ENCODE measurements at regions not wholly inside any gene's neighbourhood (a gene's known extent, or its start where the extent isn't known, plus 50 kb on each side); places are given as distances from the start of the nearest gene placed in this dataset.

DNA sequence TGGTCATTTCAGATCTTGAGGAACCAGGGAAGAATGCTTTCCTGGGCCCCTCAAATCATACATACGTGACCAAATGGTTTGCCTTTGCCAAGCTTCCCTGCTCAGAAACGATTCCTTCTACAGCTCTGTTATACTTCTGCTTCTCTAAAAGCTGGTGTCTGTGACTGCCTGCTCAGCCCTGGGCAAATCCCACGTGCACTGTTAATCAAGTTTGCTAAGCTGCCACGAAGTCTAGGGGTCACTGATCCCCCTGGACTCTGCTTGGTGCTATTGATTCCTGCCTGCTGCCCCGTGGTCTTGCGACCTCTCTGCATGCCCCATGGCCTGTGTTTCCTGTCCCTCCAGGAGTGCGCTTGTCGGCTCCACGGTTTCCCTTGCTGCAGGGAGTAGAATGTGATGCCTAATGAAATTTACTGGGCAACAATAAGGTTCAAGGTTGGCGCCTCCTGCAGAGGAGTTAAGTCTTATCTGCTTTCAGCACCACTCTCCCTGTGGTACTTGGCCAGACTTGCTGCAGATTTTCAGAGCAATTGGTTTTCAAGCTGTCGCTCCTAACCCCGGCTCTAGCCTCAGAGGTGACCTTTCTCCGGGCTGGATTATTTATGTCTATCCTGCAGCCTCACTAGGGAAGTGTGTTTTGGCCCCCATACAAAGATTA lies 201.6 kb upstream of the FZD8 start:
- TF ChIP-seq SIN3A (IDR thresholded peaks at IDR 0.05; ENCODE audit: low read depth, low read length): no peak
- TF ChIP-seq, protein P1, sequence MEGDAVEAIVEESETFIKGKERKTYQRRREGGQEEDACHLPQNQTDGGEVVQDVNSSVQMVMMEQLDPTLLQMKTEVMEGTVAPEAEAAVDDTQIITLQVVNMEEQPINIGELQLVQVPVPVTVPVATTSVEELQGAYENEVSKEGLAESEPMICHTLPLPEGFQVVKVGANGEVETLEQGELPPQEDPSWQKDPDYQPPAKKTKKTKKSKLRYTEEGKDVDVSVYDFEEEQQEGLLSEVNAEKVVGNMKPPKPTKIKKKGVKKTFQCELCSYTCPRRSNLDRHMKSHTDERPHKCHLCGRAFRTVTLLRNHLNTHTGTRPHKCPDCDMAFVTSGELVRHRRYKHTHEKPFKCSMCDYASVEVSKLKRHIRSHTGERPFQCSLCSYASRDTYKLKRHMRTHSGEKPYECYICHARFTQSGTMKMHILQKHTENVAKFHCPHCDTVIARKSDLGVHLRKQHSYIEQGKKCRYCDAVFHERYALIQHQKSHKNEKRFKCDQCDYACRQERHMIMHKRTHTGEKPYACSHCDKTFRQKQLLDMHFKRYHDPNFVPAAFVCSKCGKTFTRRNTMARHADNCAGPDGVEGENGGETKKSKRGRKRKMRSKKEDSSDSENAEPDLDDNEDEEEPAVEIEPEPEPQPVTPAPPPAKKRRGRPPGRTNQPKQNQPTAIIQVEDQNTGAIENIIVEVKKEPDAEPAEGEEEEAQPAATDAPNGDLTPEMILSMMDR (IDR thresholded peaks at IDR 0.05 in 2 of 3, conservative IDR thresholded peaks at IDR 0.05 in 1 of 3; ENCODE audit: control insufficient read depth in 2 of 3, extremely low read depth in 1 of 3, insufficient read depth in 1 of 3, low read depth in 3 of 3, low read length in 3 of 3): no peak
- no peak for TF ChIP-seq NFIC (IDR thresholded peaks at IDR 0.05; ENCODE audit: low read depth, low read length)
- TF ChIP-seq, protein P2, sequence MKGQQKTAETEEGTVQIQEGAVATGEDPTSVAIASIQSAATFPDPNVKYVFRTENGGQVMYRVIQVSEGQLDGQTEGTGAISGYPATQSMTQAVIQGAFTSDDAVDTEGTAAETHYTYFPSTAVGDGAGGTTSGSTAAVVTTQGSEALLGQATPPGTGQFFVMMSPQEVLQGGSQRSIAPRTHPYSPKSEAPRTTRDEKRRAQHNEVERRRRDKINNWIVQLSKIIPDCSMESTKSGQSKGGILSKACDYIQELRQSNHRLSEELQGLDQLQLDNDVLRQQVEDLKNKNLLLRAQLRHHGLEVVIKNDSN (IDR thresholded peaks at IDR 0.05; ENCODE audit: borderline replicate concordance, extremely low read length, insufficient read depth, low read depth, low read length): no peak
- no peak for TF ChIP-seq EP300 (IDR thresholded peaks at IDR 0.05; ENCODE audit: borderline replicate concordance in 1 of 2, control insufficient read depth in 1 of 2, low read depth in 2 of 2, low read length in 2 of 2)
- no peak for TF ChIP-seq RAD51 (IDR thresholded peaks at IDR 0.05)
- TF ChIP-seq FOXK2 (IDR thresholded peaks at IDR 0.05): no peak
- TF ChIP-seq, protein P3, sequence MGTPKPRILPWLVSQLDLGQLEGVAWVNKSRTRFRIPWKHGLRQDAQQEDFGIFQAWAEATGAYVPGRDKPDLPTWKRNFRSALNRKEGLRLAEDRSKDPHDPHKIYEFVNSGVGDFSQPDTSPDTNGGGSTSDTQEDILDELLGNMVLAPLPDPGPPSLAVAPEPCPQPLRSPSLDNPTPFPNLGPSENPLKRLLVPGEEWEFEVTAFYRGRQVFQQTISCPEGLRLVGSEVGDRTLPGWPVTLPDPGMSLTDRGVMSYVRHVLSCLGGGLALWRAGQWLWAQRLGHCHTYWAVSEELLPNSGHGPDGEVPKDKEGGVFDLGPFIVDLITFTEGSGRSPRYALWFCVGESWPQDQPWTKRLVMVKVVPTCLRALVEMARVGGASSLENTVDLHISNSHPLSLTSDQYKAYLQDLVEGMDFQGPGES (IDR thresholded peaks at IDR 0.05): no peak
